ENCODE measurements at regions not wholly inside any gene's neighbourhood (a gene's known extent, or its start where the extent isn't known, plus 50 kb on each side); places are given as distances from the start of the nearest gene placed in this dataset.

- no peak overlapping the region for H3K4me2 ChIP-seq (ENCODE audit: low read depth, low read length, poor library complexity, severe bottlenecking)
- no peaks in the 10 kb centered on the region for H3K79me2 ChIP-seq (ENCODE audit: insufficient read depth, low read length)
- no peak overlapping the region for H2AFZ ChIP-seq (ENCODE audit: low read length)
- no peaks in the 10 kb centered on the region for H3K9me2 ChIP-seq (replicated peaks; ENCODE audit: low read depth, low read length)
- H3F3A ChIP-seq (ENCODE audit: low read depth): no peaks in the 10 kb centered on the region
- TF ChIP-seq EZH2phosphoT487 (IDR thresholded peaks at IDR 0.05; ENCODE audit: borderline replicate concordance) (no peak), CTCF (conservative IDR thresholded peaks at IDR 0.05; ENCODE audit: low read length) (no peak)
- H3K4me3 ChIP-seq (ENCODE audit: low read length, poor library complexity, severe bottlenecking): no peak overlapping the region
- H3K9me3 ChIP-seq (ENCODE audit: insufficient read depth, low read depth, low read length): no peaks in the 10 kb centered on the region
- H3K27me3 ChIP-seq (ENCODE audit: insufficient read depth, low read length, poor library complexity, severe bottlenecking): no peaks in the 10 kb centered on the region
- H3K36me3 ChIP-seq (ENCODE audit: insufficient read depth, low read length): no peaks in the 10 kb centered on the region
- H3K9ac ChIP-seq (ENCODE audit: low read depth, low read length, poor library complexity, severe bottlenecking): no peak overlapping the region
- no peaks in the 10 kb centered on the region for H4K20me1 ChIP-seq (ENCODE audit: insufficient read depth, low read length, poor library complexity, severe bottlenecking)
- no peaks in the 10 kb centered on the region for H3K4me1 ChIP-seq (ENCODE audit: insufficient read depth, low read length, poor library complexity, severe bottlenecking)
Measured at GRCh38 chr2:84088656-84089055, 370.4 kb downstream of the SUCLG1 start.

- TF ChIP-seq EZH2phosphoT487 (IDR thresholded peaks at IDR 0.05; ENCODE audit: borderline replicate concordance): no peak
- TF ChIP-seq CTCF (conservative IDR thresholded peaks at IDR 0.05; ENCODE audit: low read length): no peak
- Histone ChIP-seq H3K9me2 (replicated peaks; ENCODE audit: low read depth, low read length) (no peaks in the 10 kb centered on the region), H3K4me1 (ENCODE audit: insufficient read depth, low read length, poor library complexity, severe bottlenecking) (no peaks in the 10 kb centered on the region), H3K4me2 (ENCODE audit: low read depth, low read length, poor library complexity, severe bottlenecking) (no peak overlapping the region), H3K4me3 (ENCODE audit: low read length, poor library complexity, severe bottlenecking) (no peak overlapping the region), H3K36me3 (ENCODE audit: insufficient read depth, low read length) (no peaks in the 10 kb centered on the region), H2AFZ (ENCODE audit: low read length) (no peak overlapping the region), H3K27me3 (ENCODE audit: insufficient read depth, low read length, poor library complexity, severe bottlenecking) (no peaks in the 10 kb centered on the region), H3K9ac (ENCODE audit: low read depth, low read length, poor library complexity, severe bottlenecking) (no peak overlapping the region), H3K9me3 (ENCODE audit: insufficient read depth, low read depth, low read length) (no peaks in the 10 kb centered on the region), H4K20me1 (ENCODE audit: insufficient read depth, low read length, poor library complexity, severe bottlenecking) (no peaks in the 10 kb centered on the region), H3F3A (ENCODE audit: low read depth) (no peaks in the 10 kb centered on the region), H3K79me2 (ENCODE audit: insufficient read depth, low read length) (no peaks in the 10 kb centered on the region)
Measured at GRCh38 chr2:84085562-84085961, 373.5 kb downstream of the SUCLG1 start.

- no peak overlapping the region for H2AFZ ChIP-seq (ENCODE audit: low read length)
- no peaks in the 10 kb centered on the region for H3K4me1 ChIP-seq (ENCODE audit: insufficient read depth, low read length, poor library complexity, severe bottlenecking)
- no peak overlapping the region for H3K4me3 ChIP-seq (ENCODE audit: low read length, poor library complexity, severe bottlenecking)
- H3K9ac ChIP-seq (ENCODE audit: low read depth, low read length, poor library complexity, severe bottlenecking): no peak overlapping the region
- H3K79me2 ChIP-seq (ENCODE audit: insufficient read depth, low read length): no peaks in the 10 kb centered on the region
- no peaks in the 10 kb centered on the region for H3F3A ChIP-seq (ENCODE audit: low read depth)
- H3K4me2 ChIP-seq (ENCODE audit: low read depth, low read length, poor library complexity, severe bottlenecking): no peak overlapping the region
- no peak for TF ChIP-seq CTCF (conservative IDR thresholded peaks at IDR 0.05; ENCODE audit: low read length)
- no peak for TF ChIP-seq EZH2phosphoT487 (IDR thresholded peaks at IDR 0.05; ENCODE audit: borderline replicate concordance)
- H3K36me3 ChIP-seq (ENCODE audit: insufficient read depth, low read length): no peaks in the 10 kb centered on the region
- no peaks in the 10 kb centered on the region for H3K9me2 ChIP-seq (replicated peaks; ENCODE audit: low read depth, low read length)
- H3K9me3 ChIP-seq (ENCODE audit: insufficient read depth, low read depth, low read length): no peaks in the 10 kb centered on the region
- H3K27me3 ChIP-seq (ENCODE audit: insufficient read depth, low read length, poor library complexity, severe bottlenecking): no peaks in the 10 kb centered on the region
- no peaks in the 10 kb centered on the region for H4K20me1 ChIP-seq (ENCODE audit: insufficient read depth, low read length, poor library complexity, severe bottlenecking)
Measured at GRCh38 chr2:84084856-84085255, 374.2 kb downstream of the SUCLG1 start.

Data from Loucy (cell line).